Glutamatergic neuron (in vitro differentiated cells): ENCODE measurements at regions not wholly inside any gene's neighbourhood (a gene's known extent, or its start where the extent isn't known, plus 50 kb on each side); places are given as distances from the start of the nearest gene placed in this dataset.

Source experiments
- DNase-seq: peaks from one replicate; pipeline ENCODE4 v3.0.0; 2022
- H3K27ac Mint-ChIP-seq: one replicate; pipeline ENCODE4 v1.8.0; 2020; ENCODE audit warnings: mild to moderate bottlenecking, mixed read lengths, inconsistent platforms; ENCODE audit not compliant: unreplicated experiment
- H3K27me3 Mint-ChIP-seq: one replicate; pipeline ENCODE4 v1.8.0; 2020; ENCODE audit warnings: mild to moderate bottlenecking, moderate library complexity, mixed read lengths, inconsistent platforms; ENCODE audit not compliant: unreplicated experiment
- H3K36me3 Mint-ChIP-seq: one replicate; pipeline ENCODE4 v1.8.0; 2020; ENCODE audit warnings: mild to moderate bottlenecking, mixed read lengths, inconsistent platforms; ENCODE audit not compliant: unreplicated experiment
- H3K4me1 Mint-ChIP-seq: one replicate; pipeline ENCODE4 v1.8.0; 2020; ENCODE audit warnings: mild to moderate bottlenecking, low read depth, mixed read lengths, inconsistent platforms; ENCODE audit not compliant: unreplicated experiment
- H3K4me3 Mint-ChIP-seq: one replicate; pipeline ENCODE4 v1.8.0; 2020; ENCODE audit warnings: mild to moderate bottlenecking, mixed read lengths, inconsistent platforms; ENCODE audit not compliant: unreplicated experiment
- H3K9me3 Mint-ChIP-seq: one replicate; pipeline ENCODE4 v1.8.0; 2020; ENCODE audit warnings: mild to moderate bottlenecking, moderate library complexity, mixed read lengths, inconsistent platforms; ENCODE audit not compliant: unreplicated experiment
- TF ChIP-seq, protein P1 (sequence below): fragments of 200-600 bp; sonication (generic); IDR thresholded peaks from one replicate; pipeline ENCODE4 v1.5.0; 2021; ENCODE audit not compliant: partially characterized antibody, unreplicated experiment

DNA sequence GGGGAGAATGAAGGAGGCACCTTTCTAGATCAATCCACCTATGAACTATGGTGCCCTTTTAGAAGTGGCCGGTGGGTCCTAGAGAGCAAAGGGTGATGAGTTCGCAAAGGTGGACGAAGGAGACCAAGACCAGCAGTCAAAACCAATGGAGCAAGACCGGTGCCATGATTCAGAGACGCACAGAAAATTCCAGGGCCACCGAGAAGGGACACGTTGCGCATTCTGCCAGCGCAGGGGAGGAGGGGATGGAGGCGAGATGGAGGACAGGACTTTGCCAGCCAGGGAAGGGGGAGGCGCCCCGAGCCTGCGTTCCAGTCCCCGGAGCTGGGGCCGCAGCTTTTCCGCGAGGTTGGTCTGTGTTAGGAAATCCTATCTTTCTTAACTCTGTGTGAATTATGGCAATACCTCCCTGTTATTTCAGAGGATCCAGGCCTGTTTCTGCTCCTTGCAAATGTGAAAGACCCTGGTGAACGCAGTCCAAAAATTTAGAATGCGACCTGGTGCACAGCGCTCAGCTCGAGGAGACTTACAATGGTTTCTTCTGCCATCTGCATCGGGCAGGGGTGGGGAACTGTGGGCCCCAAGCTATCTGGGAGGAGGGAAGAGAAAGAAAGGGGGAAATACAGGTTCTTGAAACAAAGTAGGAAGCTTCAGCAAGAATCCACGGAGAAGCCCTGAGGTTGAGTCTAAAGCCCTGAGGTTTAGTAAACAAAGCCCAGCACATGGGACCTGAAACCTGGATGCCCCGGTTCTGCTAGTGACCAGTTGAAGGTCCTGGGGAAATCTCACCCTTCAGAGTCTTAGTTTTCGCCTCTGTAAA, 129.4 kb downstream of the MRPS6 start:
- Mint-ChIP-seq H3K9me3 (peaks cover 25% of the 10 kb centered on the region), H3K36me3 (peaks cover 4% of the 10 kb centered on the region), H3K27me3 (peaks cover 26% of the 10 kb centered on the region), H3K4me3 (peak overlapping the region; percentile 87), H3K27ac (peak overlapping the region; percentile 89), H3K4me1 (peaks cover 54% of the 10 kb centered on the region)
- TF ChIP-seq, protein P1, sequence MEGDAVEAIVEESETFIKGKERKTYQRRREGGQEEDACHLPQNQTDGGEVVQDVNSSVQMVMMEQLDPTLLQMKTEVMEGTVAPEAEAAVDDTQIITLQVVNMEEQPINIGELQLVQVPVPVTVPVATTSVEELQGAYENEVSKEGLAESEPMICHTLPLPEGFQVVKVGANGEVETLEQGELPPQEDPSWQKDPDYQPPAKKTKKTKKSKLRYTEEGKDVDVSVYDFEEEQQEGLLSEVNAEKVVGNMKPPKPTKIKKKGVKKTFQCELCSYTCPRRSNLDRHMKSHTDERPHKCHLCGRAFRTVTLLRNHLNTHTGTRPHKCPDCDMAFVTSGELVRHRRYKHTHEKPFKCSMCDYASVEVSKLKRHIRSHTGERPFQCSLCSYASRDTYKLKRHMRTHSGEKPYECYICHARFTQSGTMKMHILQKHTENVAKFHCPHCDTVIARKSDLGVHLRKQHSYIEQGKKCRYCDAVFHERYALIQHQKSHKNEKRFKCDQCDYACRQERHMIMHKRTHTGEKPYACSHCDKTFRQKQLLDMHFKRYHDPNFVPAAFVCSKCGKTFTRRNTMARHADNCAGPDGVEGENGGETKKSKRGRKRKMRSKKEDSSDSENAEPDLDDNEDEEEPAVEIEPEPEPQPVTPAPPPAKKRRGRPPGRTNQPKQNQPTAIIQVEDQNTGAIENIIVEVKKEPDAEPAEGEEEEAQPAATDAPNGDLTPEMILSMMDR = no peak
- peak; percentile 46 for DNase-seq

DNA sequence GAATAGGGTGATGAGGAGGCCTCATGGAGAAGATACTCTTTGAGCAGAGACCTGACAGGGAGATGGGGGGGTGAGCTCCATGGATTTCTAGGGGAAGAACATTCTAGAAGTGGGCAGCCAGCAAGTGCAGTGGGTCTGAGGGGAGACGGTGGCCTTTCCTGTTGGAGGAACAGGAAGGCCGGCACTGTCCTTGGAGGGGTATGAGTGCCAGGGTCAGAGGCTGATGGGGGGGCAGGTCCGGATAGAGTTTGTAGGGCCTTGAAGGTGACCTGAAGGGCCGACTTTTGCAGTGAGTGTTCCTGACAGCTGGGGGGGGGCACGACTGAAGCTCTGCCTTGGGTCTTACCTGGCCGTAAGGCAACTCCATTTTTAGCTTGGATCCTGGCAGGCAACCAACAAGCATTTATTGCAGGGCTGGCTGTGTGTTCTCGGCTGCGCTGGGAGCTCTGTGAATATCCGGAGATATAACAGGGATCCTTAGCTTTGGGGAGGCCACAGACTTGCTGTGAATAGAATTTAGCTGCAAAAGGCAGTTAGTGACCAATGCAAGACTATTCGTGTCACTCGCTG, 130.6 kb downstream of the MRPS6 start:
- H3K4me1 Mint-ChIP-seq = peaks cover 54% of the 10 kb centered on the region
- peak overlapping the region; percentile 95 for H3K27ac Mint-ChIP-seq
- H3K4me3 Mint-ChIP-seq = peak overlapping the region; percentile 69
- TF ChIP-seq, protein P1 = no peak
- H3K9me3 Mint-ChIP-seq = peaks cover 25% of the 10 kb centered on the region
- DNase-seq = no peak
- H3K36me3 Mint-ChIP-seq = peaks cover 6% of the 10 kb centered on the region
- H3K27me3 Mint-ChIP-seq = peaks cover 28% of the 10 kb centered on the region

DNA sequence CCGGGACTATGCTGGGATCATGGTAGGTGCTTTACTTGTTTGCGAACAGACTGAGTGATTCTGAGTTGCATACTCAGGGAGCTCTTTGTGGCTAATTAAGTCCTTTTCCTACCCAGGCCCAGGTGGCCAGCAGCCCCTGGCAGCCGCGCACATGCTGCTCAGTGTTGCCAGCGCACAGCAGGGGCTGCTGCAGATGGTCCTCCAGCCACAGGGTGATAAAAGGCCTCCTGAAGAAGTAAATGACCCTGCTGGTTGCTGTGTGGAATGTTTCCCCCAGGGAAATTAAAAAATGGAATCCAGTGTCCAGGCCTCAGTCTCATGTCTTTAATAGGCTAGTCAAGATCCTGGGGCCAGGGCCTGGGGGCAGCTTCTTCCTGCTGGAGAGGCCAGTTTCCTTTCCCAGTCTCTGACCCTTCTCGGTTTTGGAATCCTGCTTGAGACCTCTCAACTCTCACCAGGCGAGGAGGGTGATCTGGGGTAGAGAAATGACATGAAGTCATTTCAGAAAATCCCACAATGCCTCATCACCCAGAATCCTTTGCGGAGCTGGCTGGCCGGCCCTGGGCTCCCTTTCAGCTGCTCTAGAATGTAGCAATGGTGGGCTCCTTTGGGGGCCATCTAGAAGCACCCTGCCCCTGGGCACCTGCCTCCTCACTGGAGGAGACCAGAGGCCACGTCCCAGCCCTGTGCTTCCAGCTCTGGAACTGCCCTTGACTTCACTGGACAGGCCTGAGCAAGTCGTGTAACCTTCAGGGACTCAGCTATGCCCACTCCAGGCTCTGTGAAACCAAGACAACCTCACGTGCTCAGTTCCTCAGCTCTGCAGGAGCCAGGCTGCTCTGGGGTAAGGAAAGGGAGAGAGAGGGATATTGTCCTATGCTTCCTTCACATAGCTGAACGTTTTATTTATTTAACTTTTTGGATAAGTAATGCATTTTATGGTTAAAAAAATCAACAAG, 131.4 kb downstream of the MRPS6 start:
- H3K4me1 Mint-ChIP-seq = peaks cover 54% of the 10 kb centered on the region
- peaks cover 29% of the 10 kb centered on the region for H3K27me3 Mint-ChIP-seq
- peak; percentile 82 for DNase-seq
- peaks cover 13% of the 10 kb centered on the region for H3K36me3 Mint-ChIP-seq
- H3K9me3 Mint-ChIP-seq = peaks cover 27% of the 10 kb centered on the region
- TF ChIP-seq, protein P1 = peak; percentile 45
- H3K4me3 Mint-ChIP-seq = peak overlapping the region; percentile 69
- peak overlapping the region; percentile 95 for H3K27ac Mint-ChIP-seq

DNA sequence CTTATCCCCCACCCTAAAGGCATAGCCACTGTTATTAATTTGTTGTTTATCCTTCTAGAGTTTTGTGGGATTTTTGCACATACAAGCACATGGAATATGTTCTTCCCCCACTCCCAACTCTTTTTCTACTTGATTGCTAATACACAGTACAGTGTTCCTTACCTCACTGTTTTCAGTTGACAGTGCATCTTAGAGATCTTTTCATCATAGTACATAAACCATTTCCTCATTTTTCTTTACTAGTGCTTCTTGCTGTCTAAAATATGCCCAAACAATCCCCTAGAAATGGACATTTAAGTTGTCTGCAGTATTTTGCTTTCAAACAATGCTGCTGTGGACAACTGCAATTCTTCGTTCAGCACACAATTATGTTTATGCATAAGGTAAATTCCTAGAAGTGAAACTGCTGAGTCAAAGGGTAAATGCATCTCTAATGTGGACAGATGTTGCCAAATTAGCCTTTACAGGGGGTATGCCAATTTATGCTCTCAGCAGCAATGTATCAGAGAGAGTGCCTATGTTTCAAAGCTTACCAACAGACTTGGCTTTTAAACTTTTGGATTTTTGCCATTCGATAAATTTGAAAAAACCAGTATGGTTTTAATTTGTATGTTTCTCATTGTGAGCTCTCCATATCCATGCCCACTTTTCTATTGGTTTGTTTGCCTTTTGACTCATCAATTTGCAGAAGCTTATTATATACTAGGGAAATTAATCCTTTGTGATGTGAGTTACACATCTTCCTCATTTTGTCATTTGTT, 132.6 kb downstream of the MRPS6 start:
- peaks cover 21% of the 10 kb centered on the region for H3K27me3 Mint-ChIP-seq
- H3K9me3 Mint-ChIP-seq = peaks cover 23% of the 10 kb centered on the region
- TF ChIP-seq, protein P1 = no peak
- DNase-seq = no peak
- H3K27ac Mint-ChIP-seq = peak overlapping the region; percentile 74
- H3K4me1 Mint-ChIP-seq = peaks cover 48% of the 10 kb centered on the region
- peaks cover 18% of the 10 kb centered on the region for H3K36me3 Mint-ChIP-seq
- H3K4me3 Mint-ChIP-seq = peak overlapping the region; percentile 68
